Stimulated activated CD4-positive, alpha-beta T cell treated with anti-CD3 and anti-CD28 coated beads, Interleukin-2, amount 100 ng/mL, for 4 hours (primary cell): ENCODE measurements at regions not wholly inside any gene's neighbourhood (a gene's known extent, or its start where the extent isn't known, plus 50 kb on each side); places are given as distances from the start of the nearest gene placed in this dataset.

Experiments
- DNase-seq: peaks from one replicate; pipeline ENCODE4 v3.0.0-alpha.2; 2020; ENCODE audit warnings: low read depth

- no peak for DNase-seq
These were observed 89.8 kb downstream of the PTTG1 start for GRCh38 chr5:160511280-160511929.
